ENCODE measurements at regions not wholly inside any gene's neighbourhood (a gene's known extent, or its start where the extent isn't known, plus 50 kb on each side); places are given as distances from the start of the nearest gene placed in this dataset.

DNA sequence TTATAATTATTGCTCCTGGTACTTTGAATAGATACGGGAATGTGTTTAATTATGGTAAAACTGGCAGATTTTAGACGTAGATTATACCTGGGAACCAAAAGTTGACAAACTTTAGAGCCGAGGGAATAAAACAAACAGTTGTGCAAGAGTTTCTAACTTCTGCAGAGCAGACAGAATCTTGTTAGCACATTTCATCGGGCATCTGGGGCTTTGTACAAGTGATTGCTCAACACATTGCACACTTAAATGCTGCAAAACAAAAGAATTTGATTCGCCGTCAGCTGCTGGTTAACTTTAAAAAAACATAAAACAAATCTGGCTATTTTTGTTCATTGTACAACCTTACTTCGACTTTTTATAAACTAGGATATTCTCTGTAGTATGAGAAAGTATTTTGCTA, 398.1 kb downstream of the MAN2A1 start:
- DNase-seq (ENCODE audit: low spot score in 2 of 2) (no peak), ATAC-seq (no peak)
- Mint-ChIP-seq H3K36me3 (no peaks in the 10 kb centered on the region), H3K4me3 (no peak overlapping the region), H3K9me3 (no peaks in the 10 kb centered on the region), H3K27ac (no peak overlapping the region), H3K4me1 (peaks cover 6% of the 10 kb centered on the region)

DNA sequence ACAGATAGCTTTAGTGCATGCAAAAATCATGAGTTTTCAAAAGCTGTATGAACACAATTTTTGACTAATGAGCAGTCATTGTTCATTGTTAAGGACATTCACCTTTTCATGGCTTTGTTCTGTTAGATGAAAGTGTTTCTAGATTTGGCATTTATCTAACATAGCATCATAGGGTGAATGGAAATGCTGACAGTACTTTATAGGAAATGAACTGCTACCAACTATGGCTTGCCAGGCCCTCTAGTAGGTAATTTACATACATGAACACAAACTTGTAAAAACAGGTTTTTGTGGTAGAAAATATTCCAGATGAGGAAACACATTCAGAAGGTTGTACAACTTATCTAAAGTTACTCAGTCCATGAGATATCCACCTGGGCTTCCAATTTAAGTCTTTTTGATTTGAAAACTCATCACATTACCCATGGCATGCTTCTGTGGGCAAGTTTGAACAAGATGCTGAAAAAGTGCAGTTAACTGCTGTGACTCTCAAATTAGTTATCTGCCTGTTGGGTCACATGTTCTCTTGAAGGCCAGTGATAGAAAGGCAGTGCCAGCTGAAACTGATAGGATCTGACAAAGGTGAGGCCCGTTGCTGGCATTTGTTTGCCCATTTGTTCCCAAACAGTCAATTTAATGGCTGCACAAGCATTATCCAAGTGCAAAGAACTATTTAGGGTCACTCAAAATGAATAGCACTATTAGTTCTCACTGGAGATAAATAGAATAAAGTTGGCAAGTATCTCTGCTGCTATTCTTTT, 399.1 kb downstream of the MAN2A1 start:
- H3K9me3 Mint-ChIP-seq, result no peaks in the 10 kb centered on the region
- no peak overlapping the region for H3K4me3 Mint-ChIP-seq
- DNase-seq (ENCODE audit: low spot score in 2 of 2) (no peak), ATAC-seq (peak; percentile 24)
- peaks cover 6% of the 10 kb centered on the region for H3K4me1 Mint-ChIP-seq
- no peaks in the 10 kb centered on the region for H3K36me3 Mint-ChIP-seq
- no peak overlapping the region for H3K27ac Mint-ChIP-seq

DNA sequence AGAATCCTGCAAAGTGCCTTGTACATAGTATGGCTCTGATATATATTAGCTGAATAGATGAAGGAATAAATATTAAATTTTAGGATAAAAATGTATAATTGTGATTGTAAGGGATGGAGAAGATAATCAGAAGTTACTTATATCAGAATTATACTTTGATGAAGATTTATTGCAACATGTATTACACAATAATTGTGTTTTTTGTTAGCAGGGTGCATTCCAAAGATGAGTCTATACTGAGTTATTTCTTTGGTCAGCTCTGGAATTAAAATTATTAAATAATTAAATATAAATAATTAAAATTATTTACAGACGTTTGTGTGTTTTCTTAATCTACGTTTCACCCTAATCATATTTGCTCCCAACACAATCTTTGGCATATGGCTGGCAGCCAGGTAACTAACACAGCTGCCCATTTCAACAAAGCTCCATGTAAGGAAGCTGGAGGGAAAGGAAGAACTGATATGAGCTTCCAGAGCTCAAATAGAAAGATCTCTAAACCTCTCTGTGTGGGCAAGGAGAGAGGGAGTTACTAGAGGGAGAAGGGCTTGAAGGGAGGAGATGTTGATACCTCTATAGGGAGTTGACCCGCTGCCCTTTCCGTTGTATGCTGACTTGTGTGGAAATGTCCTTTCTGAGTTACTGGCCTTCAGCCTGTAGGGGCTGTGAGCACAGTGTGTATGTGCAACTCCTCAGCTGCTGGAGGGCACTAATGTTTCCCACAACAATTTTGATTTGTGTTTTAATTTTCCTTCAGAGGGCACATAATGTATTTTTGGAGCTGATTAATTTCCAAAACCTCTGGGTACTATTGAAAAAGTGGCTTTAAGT, 403.4 kb downstream of the MAN2A1 start:
- Mint-ChIP-seq H3K9me3 (no peaks in the 10 kb centered on the region), H3K4me3 (no peak overlapping the region), H3K27ac (no peak overlapping the region), H3K4me1 (no peaks in the 10 kb centered on the region), H3K36me3 (no peaks in the 10 kb centered on the region)
- ATAC-seq (no peak), DNase-seq (ENCODE audit: low spot score in 2 of 2) (no peak)

DNA sequence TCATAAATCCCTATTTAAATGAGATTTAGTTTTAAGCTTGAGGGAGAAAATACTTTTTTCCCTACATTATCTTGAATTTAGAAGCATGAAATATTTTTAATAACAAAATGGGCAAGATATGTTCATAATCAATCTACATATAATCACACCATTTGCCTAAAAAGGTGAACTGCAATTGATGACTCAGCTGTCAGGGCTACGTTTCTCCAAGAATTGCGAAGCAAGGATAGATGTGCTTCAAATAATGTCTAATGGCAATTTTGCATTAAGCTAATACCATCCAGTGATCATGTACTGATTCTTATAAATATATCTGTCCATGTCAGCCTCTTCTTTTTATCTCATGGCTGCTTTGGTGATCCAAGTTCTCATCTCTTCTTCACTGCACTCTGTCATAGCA, 404.4 kb downstream of the MAN2A1 start:
- ATAC-seq, result no peak

DNA sequence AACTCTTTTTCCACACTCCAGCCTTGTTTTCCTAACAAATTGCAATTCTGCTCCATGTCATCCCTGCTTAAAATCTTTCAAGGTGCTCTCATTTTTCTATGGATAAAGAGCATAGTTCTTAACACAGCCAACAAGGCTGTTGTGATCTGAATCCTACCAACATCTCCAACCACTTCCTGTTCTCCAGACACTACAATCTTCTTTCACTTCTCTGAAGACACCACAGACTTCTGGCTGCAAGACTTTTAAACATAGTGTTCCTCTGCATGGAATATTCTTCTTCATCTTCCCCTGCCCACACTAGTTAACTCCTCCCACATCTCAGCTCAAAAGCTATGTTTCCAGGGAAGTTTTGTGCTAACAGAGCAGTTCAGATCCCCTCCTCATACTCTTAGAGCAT, 404.8 kb downstream of the MAN2A1 start:
- Mint-ChIP-seq H3K4me3 (no peak overlapping the region), H3K27ac (no peak overlapping the region), H3K9me3 (no peaks in the 10 kb centered on the region), H3K4me1 (no peaks in the 10 kb centered on the region), H3K36me3 (no peaks in the 10 kb centered on the region)
- DNase-seq (ENCODE audit: low spot score in 2 of 2), result no peak
- ATAC-seq, result no peak

More for the DNA sequence above, 404.4 kb downstream of the MAN2A1 start:
- no peak for DNase-seq (ENCODE audit: low spot score in 2 of 2)
- H3K4me3 Mint-ChIP-seq, result no peak overlapping the region
- H3K9me3 Mint-ChIP-seq, result no peaks in the 10 kb centered on the region
- no peaks in the 10 kb centered on the region for H3K36me3 Mint-ChIP-seq
- H3K27ac Mint-ChIP-seq, result no peak overlapping the region
- no peaks in the 10 kb centered on the region for H3K4me1 Mint-ChIP-seq

DNA sequence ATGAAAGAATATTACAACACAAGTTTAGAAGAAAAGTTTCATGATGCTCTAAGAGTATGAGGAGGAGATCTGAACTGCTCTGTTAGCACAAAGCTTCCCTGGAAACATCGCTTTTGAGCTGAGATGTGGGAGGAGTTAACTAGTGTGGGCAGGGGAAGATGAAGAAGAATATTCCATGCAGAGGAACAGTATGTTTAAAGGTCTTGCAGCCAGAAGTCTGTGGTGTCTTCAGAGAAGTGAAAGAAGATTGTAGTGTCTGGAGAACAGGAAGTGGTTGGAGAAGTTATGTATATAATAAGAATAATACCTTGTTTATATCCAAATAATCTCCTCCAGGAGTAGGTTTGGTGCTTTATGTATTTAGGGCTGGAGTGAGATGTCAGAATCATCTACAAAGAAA, 406.7 kb downstream of the MAN2A1 start:
- DNase-seq (ENCODE audit: low spot score in 2 of 2), result no peak
- peak; percentile 28 for ATAC-seq
- no peak overlapping the region for H3K4me3 Mint-ChIP-seq

DNA sequence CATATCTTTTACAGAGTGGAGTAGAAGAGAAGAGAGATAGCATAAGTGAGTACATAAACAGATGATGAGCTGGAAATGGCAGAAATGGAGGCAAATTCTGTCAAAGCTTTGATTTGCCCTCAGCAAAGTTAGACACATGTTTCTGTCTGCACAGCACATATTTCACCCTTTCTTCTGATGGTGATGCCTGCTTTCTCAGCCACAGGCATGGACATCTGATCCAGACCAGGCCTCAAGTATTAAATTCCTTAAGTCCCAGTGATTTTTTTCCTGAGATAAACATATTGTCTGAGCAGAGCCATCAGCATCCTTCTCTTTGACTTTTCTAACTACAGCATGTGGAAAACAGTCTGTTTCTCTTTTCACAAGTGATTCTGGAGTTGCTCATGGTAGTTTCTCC, 409.8 kb downstream of the MAN2A1 start:
- no peak overlapping the region for H3K27ac Mint-ChIP-seq
- H3K36me3 Mint-ChIP-seq, result no peaks in the 10 kb centered on the region
- H3K4me1 Mint-ChIP-seq, result no peaks in the 10 kb centered on the region
- H3K4me3 Mint-ChIP-seq, result no peak overlapping the region
- no peak for DNase-seq (ENCODE audit: low spot score in 2 of 2)
- ATAC-seq, result no peak
- no peaks in the 10 kb centered on the region for H3K9me3 Mint-ChIP-seq

More for the DNA sequence above, 406.7 kb downstream of the MAN2A1 start:
- no peaks in the 10 kb centered on the region for H3K9me3 Mint-ChIP-seq
- H3K27ac Mint-ChIP-seq, result no peak overlapping the region
- H3K36me3 Mint-ChIP-seq, result no peaks in the 10 kb centered on the region
- H3K4me1 Mint-ChIP-seq, result no peaks in the 10 kb centered on the region

DNA sequence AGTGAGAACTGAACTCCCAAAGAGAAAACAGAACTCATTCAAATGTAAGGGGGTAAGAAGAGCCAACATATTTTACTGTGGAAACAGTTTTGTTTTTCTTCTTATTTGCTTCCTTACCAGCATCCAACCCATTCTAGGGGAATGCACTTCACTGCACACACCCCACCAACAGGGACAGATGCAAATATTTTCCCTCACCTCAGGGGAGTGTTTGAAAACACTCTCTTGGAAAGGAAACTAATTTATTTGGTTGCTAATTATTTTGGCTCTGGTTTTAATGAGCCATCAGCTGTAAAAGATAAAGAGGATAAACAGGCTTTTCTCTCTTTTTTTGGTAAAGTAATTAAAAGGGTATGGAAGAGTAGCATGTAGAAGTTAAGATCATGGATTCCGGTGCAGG, 413.4 kb downstream of the MAN2A1 start:
- no peaks in the 10 kb centered on the region for H3K36me3 Mint-ChIP-seq
- no peak overlapping the region for H3K4me3 Mint-ChIP-seq
- H3K9me3 Mint-ChIP-seq, result no peaks in the 10 kb centered on the region
- ATAC-seq, result no peak
- no peak overlapping the region for H3K27ac Mint-ChIP-seq
- no peaks in the 10 kb centered on the region for H3K4me1 Mint-ChIP-seq
- no peak for DNase-seq (ENCODE audit: low spot score in 2 of 2)

DNA sequence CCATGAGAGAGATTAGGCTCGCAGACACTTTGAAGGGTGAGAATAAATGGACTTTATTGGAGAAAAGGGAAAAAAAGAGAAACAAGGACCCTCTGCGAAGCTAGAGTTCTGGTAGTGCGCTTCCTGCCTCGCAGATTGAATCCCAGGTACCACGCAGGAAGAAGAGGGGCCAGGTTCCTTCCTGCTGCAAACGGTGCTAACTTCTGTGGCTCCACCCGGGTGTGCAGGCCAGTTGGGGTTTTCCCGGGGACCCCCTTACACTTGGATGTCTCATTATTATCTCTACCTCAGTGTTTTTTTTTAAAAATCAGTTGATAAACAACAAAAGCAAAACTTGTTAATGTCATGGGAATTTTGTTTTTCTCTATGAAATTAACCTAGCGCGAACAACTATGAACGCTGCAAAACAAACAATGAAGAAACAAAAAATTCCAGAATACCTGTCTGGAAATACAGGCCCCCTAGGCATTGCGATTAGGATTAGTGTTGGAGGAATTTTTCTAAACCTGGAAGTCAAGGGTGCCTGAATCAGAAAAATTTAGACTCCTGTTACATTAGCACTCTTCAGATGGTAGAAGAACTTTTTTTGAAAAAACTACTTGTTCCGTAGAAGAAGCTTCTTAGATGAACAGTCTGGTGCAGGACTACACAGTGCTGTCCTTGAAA, 414.5 kb downstream of the MAN2A1 start:
- Mint-ChIP-seq H3K36me3 (no peaks in the 10 kb centered on the region), H3K4me3 (no peak overlapping the region), H3K4me1 (no peaks in the 10 kb centered on the region), H3K9me3 (no peaks in the 10 kb centered on the region), H3K27ac (no peak overlapping the region)
- ATAC-seq (no peak), DNase-seq (ENCODE audit: low spot score in 2 of 2) (no peak)

DNA sequence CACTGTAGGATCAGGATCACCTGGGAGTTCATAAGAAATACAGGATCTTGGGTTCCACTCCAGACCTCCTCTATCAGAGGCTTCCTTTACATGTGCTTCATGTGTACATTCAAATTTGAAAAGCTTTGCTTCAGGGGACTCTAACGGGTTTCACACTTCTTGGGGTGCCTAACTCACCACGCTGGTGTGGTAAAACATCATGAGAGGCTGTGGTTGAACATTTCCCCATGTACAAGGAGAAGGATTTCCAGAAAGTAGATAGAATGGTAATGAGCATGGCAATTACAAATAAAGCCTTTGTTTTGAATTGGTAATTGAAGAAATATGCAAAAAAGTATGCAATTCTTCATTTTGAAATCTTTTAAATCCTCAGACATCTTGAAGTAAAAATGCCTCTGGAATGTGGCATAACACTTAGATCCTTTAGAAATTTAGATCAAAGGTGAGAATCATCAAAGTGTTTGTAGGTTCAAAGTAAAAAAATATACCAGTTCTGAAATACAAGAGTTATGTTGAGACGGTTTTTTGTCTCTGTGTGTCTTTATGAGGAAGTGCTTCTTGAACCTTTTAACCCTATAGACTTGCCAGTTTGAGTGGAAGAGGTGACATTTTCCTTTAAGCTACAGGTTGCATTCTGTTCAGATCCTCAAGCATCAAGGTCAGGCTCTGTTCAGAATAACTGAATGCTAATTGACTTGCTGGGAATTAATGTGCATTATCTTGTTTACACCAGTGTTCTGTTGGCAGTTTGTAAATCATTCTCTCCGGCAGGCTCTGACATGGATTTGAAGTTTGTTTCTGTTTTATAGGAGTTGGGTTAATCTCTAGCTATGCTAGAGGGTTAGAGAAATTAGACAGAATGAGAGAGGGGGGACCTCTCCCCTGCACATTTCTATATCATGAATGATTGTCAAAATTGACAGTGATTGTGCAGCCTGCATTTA, 415.3 kb downstream of the MAN2A1 start:
- Mint-ChIP-seq H3K4me3 (no peak overlapping the region), H3K36me3 (no peaks in the 10 kb centered on the region), H3K9me3 (no peaks in the 10 kb centered on the region), H3K4me1 (no peaks in the 10 kb centered on the region), H3K27ac (no peak overlapping the region)
- DNase-seq (ENCODE audit: low spot score in 2 of 2) (no peak), ATAC-seq (no peak)

DNA sequence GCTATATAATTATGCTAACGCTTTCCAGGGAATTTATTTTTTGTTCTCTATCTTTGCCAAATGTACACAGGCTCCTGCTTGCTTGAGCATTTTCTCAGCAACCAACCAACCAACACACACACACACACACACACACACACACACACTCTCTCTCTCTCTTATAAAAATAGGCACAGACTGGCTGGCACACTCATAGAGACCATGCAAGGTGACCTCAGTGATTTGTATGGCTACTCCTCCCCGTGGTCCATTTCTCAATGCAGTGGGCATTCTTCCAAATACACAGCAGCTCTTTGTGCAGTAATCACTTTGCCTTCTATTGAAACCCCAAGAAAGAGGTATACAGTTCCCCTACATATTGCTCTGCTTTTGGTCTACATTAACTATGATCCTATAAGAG, 416.0 kb downstream of the MAN2A1 start:
- Mint-ChIP-seq H3K27ac (no peak overlapping the region), H3K4me3 (no peak overlapping the region), H3K4me1 (no peaks in the 10 kb centered on the region), H3K9me3 (no peaks in the 10 kb centered on the region), H3K36me3 (no peaks in the 10 kb centered on the region)
- ATAC-seq (no peak), DNase-seq (ENCODE audit: low spot score in 2 of 2) (no peak)

DNA sequence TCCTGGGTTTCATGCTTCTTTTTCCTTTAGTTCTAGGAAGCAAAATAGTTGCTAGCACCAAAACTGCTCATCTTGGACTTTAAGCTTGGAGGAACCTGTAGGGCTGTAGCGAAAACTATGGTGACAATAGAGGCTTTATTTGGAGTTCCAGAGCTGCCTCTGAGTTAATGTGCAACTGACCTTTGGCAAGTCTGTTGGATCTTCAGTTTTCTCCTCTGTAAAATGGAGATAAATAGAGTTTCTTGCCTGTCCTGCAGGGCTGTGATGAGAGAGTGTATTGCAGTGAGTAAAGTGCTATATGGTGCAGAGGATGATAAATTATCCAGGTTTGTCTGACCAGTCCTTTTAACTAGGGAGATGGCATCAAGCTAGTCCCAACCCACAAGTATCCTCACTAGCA, 417.0 kb downstream of the MAN2A1 start:
- DNase-seq (ENCODE audit: low spot score in 2 of 2), result no peak
- Mint-ChIP-seq H3K36me3 (no peaks in the 10 kb centered on the region), H3K9me3 (no peaks in the 10 kb centered on the region), H3K4me3 (no peak overlapping the region), H3K27ac (no peak overlapping the region), H3K4me1 (no peaks in the 10 kb centered on the region)
- ATAC-seq, result no peak

DNA sequence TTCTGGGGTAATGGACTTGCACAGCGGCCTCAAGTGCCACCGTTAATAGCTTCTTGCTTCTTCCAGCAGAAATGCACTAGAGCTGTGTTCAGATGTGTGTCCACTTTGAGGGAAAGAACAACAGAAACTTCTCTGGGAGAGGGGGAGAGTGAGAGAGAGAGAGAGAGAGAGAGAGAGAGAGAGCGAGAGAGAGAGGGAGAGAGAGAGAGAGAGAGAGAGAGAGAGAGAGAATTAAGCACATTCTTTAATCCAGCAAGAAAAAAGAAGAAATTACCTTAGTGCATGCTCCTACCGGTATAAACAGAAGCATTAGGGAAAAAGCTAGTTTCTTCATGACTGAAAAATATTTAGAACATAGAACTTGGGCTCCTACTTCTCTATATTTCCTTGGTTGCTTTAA, 418.8 kb downstream of the MAN2A1 start:
- no peaks in the 10 kb centered on the region for H3K9me3 Mint-ChIP-seq
- no peak for ATAC-seq
- no peak overlapping the region for H3K4me3 Mint-ChIP-seq

DNA sequence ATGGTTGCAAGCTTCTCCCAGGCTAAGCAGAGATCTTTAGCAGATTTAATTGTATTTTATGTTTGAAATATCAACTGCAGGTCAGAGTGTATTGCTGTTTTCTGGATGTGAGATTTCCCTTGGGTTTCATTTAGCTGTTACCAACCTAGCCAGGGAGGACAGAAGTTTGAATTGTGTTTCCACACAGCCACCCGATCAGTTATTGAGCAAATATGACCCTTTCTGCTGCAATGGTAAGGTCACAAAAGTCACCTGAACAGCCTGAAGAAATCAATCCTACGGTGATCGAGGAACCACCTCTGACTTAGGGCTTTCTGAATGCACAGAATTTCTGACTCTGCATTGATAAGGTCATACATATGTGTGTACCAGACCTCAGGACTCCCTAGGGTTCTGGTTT, 419.9 kb downstream of the MAN2A1 start:
- DNase-seq (ENCODE audit: low spot score in 2 of 2), result no peak
- no peaks in the 10 kb centered on the region for H3K9me3 Mint-ChIP-seq

More for the DNA sequence above, 418.8 kb downstream of the MAN2A1 start:
- no peak overlapping the region for H3K27ac Mint-ChIP-seq
- no peaks in the 10 kb centered on the region for H3K36me3 Mint-ChIP-seq
- no peak for DNase-seq (ENCODE audit: low spot score in 2 of 2)
- H3K4me1 Mint-ChIP-seq, result no peaks in the 10 kb centered on the region

DNA sequence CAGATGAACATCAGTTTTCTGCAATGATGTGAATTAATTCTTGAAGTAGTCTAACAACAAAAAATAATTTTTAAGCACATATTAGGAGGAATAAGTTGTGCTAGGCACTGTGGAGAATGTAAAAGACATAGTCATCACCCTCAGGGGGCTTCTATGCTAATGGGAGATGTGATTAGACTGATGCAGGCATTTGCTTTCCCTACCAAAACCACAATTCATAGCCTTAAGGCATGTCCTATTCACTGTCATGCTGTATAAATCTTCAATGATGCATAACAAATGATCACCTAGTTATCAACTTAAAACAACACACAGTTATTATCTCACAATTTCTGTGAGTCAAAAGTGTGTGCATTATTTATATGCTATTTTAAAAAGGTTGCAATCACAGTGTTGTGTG, 422.6 kb downstream of the MAN2A1 start:
- no peak overlapping the region for H3K27ac Mint-ChIP-seq
- no peaks in the 10 kb centered on the region for H3K36me3 Mint-ChIP-seq
- H3K4me3 Mint-ChIP-seq, result no peak overlapping the region
- H3K4me1 Mint-ChIP-seq, result no peaks in the 10 kb centered on the region
- no peak for ATAC-seq
- no peak for DNase-seq (ENCODE audit: low spot score in 2 of 2)
- no peaks in the 10 kb centered on the region for H3K9me3 Mint-ChIP-seq

More for the DNA sequence above, 419.9 kb downstream of the MAN2A1 start:
- no peak overlapping the region for H3K4me3 Mint-ChIP-seq
- ATAC-seq, result no peak
- no peaks in the 10 kb centered on the region for H3K36me3 Mint-ChIP-seq
- H3K4me1 Mint-ChIP-seq, result no peaks in the 10 kb centered on the region
- H3K27ac Mint-ChIP-seq, result no peak overlapping the region
